ENCODE measurements at regions not wholly inside any gene's neighbourhood (a gene's known extent, or its start where the extent isn't known, plus 50 kb on each side); places are given as distances from the start of the nearest gene placed in this dataset.

DNA sequence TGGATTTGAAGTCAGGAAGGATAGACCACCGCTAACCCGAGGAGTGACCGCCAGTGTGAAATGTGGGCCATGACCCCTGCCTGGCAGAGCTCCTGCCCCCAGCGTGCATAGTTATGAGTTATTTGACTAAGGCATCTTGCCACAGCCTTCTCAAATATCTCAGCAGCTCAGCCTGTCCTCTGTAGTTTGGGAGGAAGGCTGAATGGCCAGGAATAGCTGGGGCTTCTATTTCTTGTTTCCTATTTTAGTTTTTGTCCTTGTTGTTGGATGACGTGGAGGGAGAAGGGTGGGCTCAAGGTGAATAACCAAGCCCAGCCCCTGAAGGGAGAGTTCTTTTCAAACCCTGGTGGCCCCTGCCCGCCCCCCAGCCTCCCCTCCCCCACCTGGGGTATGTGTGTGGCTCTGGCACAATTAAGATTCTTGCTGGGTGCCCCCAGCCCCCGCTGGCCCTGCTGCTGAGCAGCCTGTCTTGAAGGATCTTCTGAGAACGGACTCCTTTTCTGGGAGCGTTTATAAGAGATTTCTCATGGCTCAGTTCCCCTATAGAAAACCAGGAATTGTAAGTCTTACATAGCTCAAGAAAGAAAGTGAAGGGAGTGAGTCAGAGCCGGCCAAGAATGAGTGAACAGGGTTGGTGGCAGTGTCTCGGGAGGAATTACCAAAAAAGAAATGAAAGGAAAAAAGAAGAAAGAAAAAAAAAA, 157.4 kb downstream of the GLI2 start:
- Histone ChIP-seq H3K4me3 (replicated peaks; ENCODE audit: low read depth, low read length) (no peak overlapping the region), H3K36me3 (ENCODE audit: control insufficient read depth, insufficient read depth, low read length) (no peaks in the 10 kb centered on the region), H3K27me3 (replicated peaks; ENCODE audit: control insufficient read depth, insufficient read depth, low read length) (no peaks in the 10 kb centered on the region; the same call in 1 of the 2 replicates)
- TF ChIP-seq CTCF (IDR thresholded peaks at IDR 0.05; ENCODE audit: insufficient read depth, low read length, poor library complexity, severe bottlenecking): no peak
- DNase-seq (ENCODE audit: extremely low read depth, insufficient read length): no peak

DNA sequence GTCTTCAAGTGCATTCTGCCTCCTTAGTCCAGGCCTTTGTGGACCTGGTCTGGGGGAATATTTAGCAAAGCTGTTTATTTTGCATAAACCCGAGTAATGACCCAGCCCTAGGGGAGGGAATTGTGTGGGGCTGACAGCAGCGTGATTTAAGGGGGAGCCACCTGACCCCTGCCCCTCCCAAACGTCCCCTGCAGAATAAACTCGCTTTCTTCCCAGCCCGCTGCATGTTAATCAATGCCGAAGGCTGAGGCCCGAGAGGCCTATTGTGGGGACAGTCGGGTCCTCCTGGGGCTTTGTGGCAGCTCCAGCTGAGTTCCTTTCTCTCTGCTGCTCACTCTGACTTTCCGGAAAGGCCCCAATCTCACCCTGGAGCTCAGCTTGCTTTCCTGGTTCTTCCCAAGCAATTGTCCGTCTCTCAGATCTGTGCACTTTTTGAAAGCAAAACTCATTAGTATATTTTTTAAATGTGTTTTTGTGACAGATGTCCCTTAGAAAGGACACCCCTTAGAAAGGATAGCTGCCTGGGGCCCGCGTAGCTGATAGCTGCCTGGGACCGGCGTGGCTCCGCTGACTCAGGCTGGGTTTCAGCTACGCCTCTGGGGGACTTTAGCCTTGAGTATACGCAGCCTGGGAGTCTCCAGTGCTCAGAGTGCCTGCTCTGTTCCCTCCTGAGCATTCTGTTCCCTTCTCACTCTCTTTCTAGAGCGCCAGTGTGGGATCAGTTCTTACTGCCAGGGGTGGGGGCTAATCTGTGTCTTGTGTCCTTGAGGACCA, 158.3 kb downstream of the GLI2 start:
- Histone ChIP-seq H3K36me3 (ENCODE audit: control insufficient read depth, insufficient read depth, low read length) (no peaks in the 10 kb centered on the region), H3K27me3 (replicated peaks; ENCODE audit: control insufficient read depth, insufficient read depth, low read length) (no peaks in the 10 kb centered on the region; the same call in 1 of the 2 replicates), H3K4me3 (replicated peaks; ENCODE audit: low read depth, low read length) (no peak overlapping the region)
- TF ChIP-seq CTCF (IDR thresholded peaks at IDR 0.05; ENCODE audit: insufficient read depth, low read length, poor library complexity, severe bottlenecking): no peak
- DNase-seq (ENCODE audit: extremely low read depth, insufficient read length): no peak

- DNase-seq (ENCODE audit: extremely low read depth, insufficient read length): no peak
- TF ChIP-seq CTCF (IDR thresholded peaks at IDR 0.05; ENCODE audit: insufficient read depth, low read length, poor library complexity, severe bottlenecking): no peak
- Histone ChIP-seq H3K4me3 (replicated peaks; ENCODE audit: low read depth, low read length) (no peak overlapping the region), H3K27me3 (replicated peaks; ENCODE audit: control insufficient read depth, insufficient read depth, low read length) (no peaks in the 10 kb centered on the region; the same call in 1 of the 2 replicates), H3K36me3 (ENCODE audit: control insufficient read depth, insufficient read depth, low read length) (no peaks in the 10 kb centered on the region)
Observed at GRCh38 chr2:120894966-120895365, 159.3 kb downstream of the GLI2 start.

DNA sequence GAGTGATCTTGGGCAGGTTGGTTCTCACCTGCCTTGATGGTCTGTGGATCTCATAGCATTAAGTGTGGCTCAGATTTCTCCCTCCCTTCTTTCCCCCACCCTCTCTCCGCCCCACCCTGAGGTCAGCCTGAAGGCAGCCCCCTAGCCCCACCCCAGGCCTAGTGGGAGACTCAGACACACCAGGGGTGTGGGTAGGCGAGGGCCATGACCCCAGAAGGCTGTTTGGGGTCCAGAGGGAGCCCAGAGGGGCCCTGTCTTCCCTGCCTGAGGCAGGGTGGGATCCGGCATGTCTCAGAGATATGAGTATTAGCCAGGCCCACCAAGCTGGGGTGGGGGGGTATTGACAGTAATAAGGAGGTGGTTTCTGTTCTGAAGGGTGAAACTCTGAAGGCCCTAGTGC, 160.5 kb downstream of the GLI2 start:
- Histone ChIP-seq H3K36me3 (ENCODE audit: control insufficient read depth, insufficient read depth, low read length) (no peaks in the 10 kb centered on the region), H3K27me3 (replicated peaks; ENCODE audit: control insufficient read depth, insufficient read depth, low read length) (no peaks in the 10 kb centered on the region), H3K4me3 (replicated peaks; ENCODE audit: low read depth, low read length) (no peak overlapping the region)
- no peak for DNase-seq (ENCODE audit: extremely low read depth, insufficient read length)
- no peak for TF ChIP-seq CTCF (IDR thresholded peaks at IDR 0.05; ENCODE audit: insufficient read depth, low read length, poor library complexity, severe bottlenecking)

DNA sequence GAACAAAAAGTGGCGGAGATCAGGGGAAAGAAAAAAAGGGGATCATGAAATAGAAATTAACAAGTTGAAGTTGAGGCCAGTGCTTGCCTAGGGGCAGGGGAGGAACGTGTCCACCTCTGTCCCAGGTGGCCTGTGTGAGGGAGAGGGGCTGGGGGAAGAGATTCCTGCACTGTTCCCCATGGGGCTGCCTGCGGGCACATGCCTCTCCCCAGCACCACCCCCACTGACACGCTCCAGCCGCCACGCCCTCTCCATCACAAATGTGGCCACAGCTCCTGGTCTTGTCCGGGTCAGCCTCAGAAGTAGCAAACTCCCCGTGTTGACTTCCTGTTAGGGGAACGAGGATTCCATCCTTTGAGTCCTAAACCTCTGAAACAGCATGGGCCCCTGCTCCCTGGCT, 161.2 kb downstream of the GLI2 start:
- no peak for TF ChIP-seq CTCF (IDR thresholded peaks at IDR 0.05; ENCODE audit: insufficient read depth, low read length, poor library complexity, severe bottlenecking)

More for the DNA sequence above, 161.2 kb downstream of the GLI2 start:
- DNase-seq (ENCODE audit: extremely low read depth, insufficient read length): no peak
- no peaks in the 10 kb centered on the region for H3K36me3 ChIP-seq (ENCODE audit: control insufficient read depth, insufficient read depth, low read length)
- H3K4me3 ChIP-seq (replicated peaks; ENCODE audit: low read depth, low read length): no peak overlapping the region
- no peaks in the 10 kb centered on the region for H3K27me3 ChIP-seq (replicated peaks; ENCODE audit: control insufficient read depth, insufficient read depth, low read length)

All from GM06990 (cell line).